Nephron progenitor cell (in vitro differentiated cells): ENCODE measurements at regions not wholly inside any gene's neighbourhood (a gene's known extent, or its start where the extent isn't known, plus 50 kb on each side); places are given as distances from the start of the nearest gene placed in this dataset.

Source experiments
- DNase-seq: peaks from one replicate; pipeline ENCODE4 v3.0.0; 2021
- H3K27ac Mint-ChIP-seq: 2 replicates; pipeline ENCODE4 v1.8.0; 2021; ENCODE audit warnings: mild to moderate bottlenecking, moderate library complexity, mixed read lengths
- H3K27me3 Mint-ChIP-seq: 2 replicates; pipeline ENCODE4 v1.8.0; 2021; ENCODE audit warnings: mild to moderate bottlenecking, low read depth, mixed read lengths; ENCODE audit not compliant: poor library complexity
- H3K36me3 Mint-ChIP-seq: 2 replicates; pipeline ENCODE4 v1.8.0; 2021; ENCODE audit warnings: low read depth, mixed read lengths
- H3K4me1 Mint-ChIP-seq: 2 replicates; pipeline ENCODE4 v1.8.0; 2021; ENCODE audit warnings: mixed read lengths
- H3K4me3 Mint-ChIP-seq: 2 replicates; pipeline ENCODE4 v1.8.0; 2021; ENCODE audit warnings: mild to moderate bottlenecking, moderate library complexity, mixed read lengths
- H3K9me3 Mint-ChIP-seq: 2 replicates; pipeline ENCODE4 v1.8.0; 2021; ENCODE audit warnings: mild to moderate bottlenecking, moderate library complexity, mixed read lengths
- CTCF ChIP-seq: fragments of 200-600 bp; sonication (generic); IDR thresholded peaks from 2 replicates; pipeline ENCODE4 v1.5.0; 2021; ENCODE audit warnings: antibody characterized with exemption

GRCh38 chr16:5556158-5556810 is 458.7 kb upstream of the EEF2KMT start:
- no peak for TF ChIP-seq CTCF
- H3K36me3 Mint-ChIP-seq: no peaks in the 10 kb centered on the region
- no peaks in the 10 kb centered on the region for H3K9me3 Mint-ChIP-seq
- no peak overlapping the region for H3K4me3 Mint-ChIP-seq
- no peak overlapping the region for H3K27ac Mint-ChIP-seq
- H3K4me1 Mint-ChIP-seq: peaks cover 17% of the 10 kb centered on the region
- H3K27me3 Mint-ChIP-seq: peaks cover 4% of the 10 kb centered on the region
- no peak for DNase-seq

- Mint-ChIP-seq H3K36me3 (no peaks in the 10 kb centered on the region), H3K4me1 (peaks cover 10% of the 10 kb centered on the region), H3K9me3 (no peaks in the 10 kb centered on the region), H3K27ac (peak overlapping the region; percentile 48), H3K27me3 (peaks cover 8% of the 10 kb centered on the region), H3K4me3 (no peak overlapping the region)
- DNase-seq: no peak
- no peak for TF ChIP-seq CTCF
These were observed 454.3 kb upstream of the EEF2KMT start for GRCh38 chr16:5551909-5552308.

- Mint-ChIP-seq H3K27me3 (peaks cover 8% of the 10 kb centered on the region), H3K4me3 (no peak overlapping the region), H3K36me3 (no peaks in the 10 kb centered on the region), H3K27ac (no peak overlapping the region), H3K4me1 (no peaks in the 10 kb centered on the region), H3K9me3 (no peaks in the 10 kb centered on the region)
- no peak for TF ChIP-seq CTCF
- no peak for DNase-seq
These were observed 452.2 kb upstream of the EEF2KMT start for GRCh38 chr16:5549802-5550201.

- H3K4me1 Mint-ChIP-seq: peaks cover 6% of the 10 kb centered on the region
- no peak for TF ChIP-seq CTCF
- H3K9me3 Mint-ChIP-seq: peaks cover 24% of the 10 kb centered on the region
- H3K4me3 Mint-ChIP-seq: no peak overlapping the region
- H3K36me3 Mint-ChIP-seq: peaks cover 11% of the 10 kb centered on the region
- no peaks in the 10 kb centered on the region for H3K27me3 Mint-ChIP-seq
- H3K27ac Mint-ChIP-seq: no peak overlapping the region
- DNase-seq: no peak
These were observed 443.8 kb upstream of the EEF2KMT start for GRCh38 chr16:5541356-5541755.

- Mint-ChIP-seq H3K27ac (no peak overlapping the region), H3K4me3 (no peak overlapping the region), H3K4me1 (peaks cover 10% of the 10 kb centered on the region), H3K9me3 (peaks cover 54% of the 10 kb centered on the region), H3K36me3 (peaks cover 23% of the 10 kb centered on the region), H3K27me3 (peaks cover 3% of the 10 kb centered on the region)
- DNase-seq: no peak
- TF ChIP-seq CTCF: no peak
These were observed 439.8 kb upstream of the EEF2KMT start for GRCh38 chr16:5537347-5537746.

- H3K36me3 Mint-ChIP-seq: peaks cover 23% of the 10 kb centered on the region
- no peak overlapping the region for H3K27ac Mint-ChIP-seq
- peaks cover 4% of the 10 kb centered on the region for H3K4me1 Mint-ChIP-seq
- DNase-seq: no peak
- peaks cover 47% of the 10 kb centered on the region for H3K9me3 Mint-ChIP-seq
- TF ChIP-seq CTCF: no peak
- H3K27me3 Mint-ChIP-seq: peaks cover 8% of the 10 kb centered on the region
- H3K4me3 Mint-ChIP-seq: no peak overlapping the region
These were observed 435.8 kb upstream of the EEF2KMT start for GRCh38 chr16:5533321-5533888.
